ENCODE measurements at regions not wholly inside any gene's neighbourhood (a gene's known extent, or its start where the extent isn't known, plus 50 kb on each side); places are given as distances from the start of the nearest gene placed in this dataset.

- 35 to 64% methylated on average over 2 of the region's 2 CpGs for WGBS, 2 donors
- Histone ChIP-seq H3K27me3 (no peaks in the 10 kb centered on the region), H3K4me1 (no peaks in the 10 kb centered on the region), H3K4me3 (no peak overlapping the region), H3K36me3 (replicated peaks in 1 of 2; ENCODE audit: insufficient read depth in 1 of 2, low read depth in 2 of 2) (no peaks in the 10 kb centered on the region), H3K9me3 (no peaks in the 10 kb centered on the region), H3K27ac (no peak overlapping the region)
- intact Hi-C loops (cut with DNase I) = no loop called here
- TF ChIP-seq CTCF (IDR thresholded peaks at IDR 0.05) (no peak), POLR2A (IDR thresholded peaks at IDR 0.05) (no peak)
- ATAC-seq = no peak
- no peak for DNase-seq
Observed at GRCh38 chr7:9889554-9889953, 1084.1 kb upstream of the PHF14 start.

GRCh38 chr7:9890092-9890491 is 1083.6 kb upstream of the PHF14 start:
- intact Hi-C loops (cut with DNase I) = no loop called here
- Histone ChIP-seq H3K36me3 (replicated peaks in 1 of 2; ENCODE audit: insufficient read depth in 1 of 2, low read depth in 2 of 2) (no peaks in the 10 kb centered on the region), H3K27me3 (no peaks in the 10 kb centered on the region), H3K4me1 (no peaks in the 10 kb centered on the region), H3K9me3 (no peaks in the 10 kb centered on the region), H3K27ac (no peak overlapping the region), H3K4me3 (no peak overlapping the region)
- ATAC-seq = no peak
- no peak for TF ChIP-seq CTCF (IDR thresholded peaks at IDR 0.05)
- no peak for TF ChIP-seq POLR2A (IDR thresholded peaks at IDR 0.05)
- WGBS, 2 donors = 65 to 69% methylated on average over 3 of the region's 3 CpGs
- DNase-seq = no peak

- Histone ChIP-seq H3K27ac (no peak overlapping the region), H3K9me3 (no peaks in the 10 kb centered on the region), H3K4me3 (no peak overlapping the region), H3K36me3 (replicated peaks in 1 of 2; ENCODE audit: insufficient read depth in 1 of 2, low read depth in 2 of 2) (no peaks in the 10 kb centered on the region), H3K4me1 (no peaks in the 10 kb centered on the region), H3K27me3 (no peaks in the 10 kb centered on the region)
- intact Hi-C loops (cut with DNase I) = no loop called here
- TF ChIP-seq POLR2A (IDR thresholded peaks at IDR 0.05) = no peak
- no peak for TF ChIP-seq CTCF (IDR thresholded peaks at IDR 0.05)
- ATAC-seq (no peak), DNase-seq (no peak)
- 42 to 63% methylated on average over 3 of the region's 3 CpGs for WGBS, 2 donors
Observed at GRCh38 chr7:9891056-9891455, 1082.6 kb upstream of the PHF14 start.

- ATAC-seq (no peak), DNase-seq (no peak)
- WGBS, 2 donors = 38 to 48% methylated on average over 2 of the region's 2 CpGs
- Histone ChIP-seq H3K36me3 (replicated peaks in 1 of 2; ENCODE audit: insufficient read depth in 1 of 2, low read depth in 2 of 2) (no peaks in the 10 kb centered on the region), H3K27me3 (no peaks in the 10 kb centered on the region), H3K4me3 (no peak overlapping the region), H3K27ac (no peak overlapping the region), H3K4me1 (no peaks in the 10 kb centered on the region), H3K9me3 (no peaks in the 10 kb centered on the region)
- no peak for TF ChIP-seq CTCF (IDR thresholded peaks at IDR 0.05)
- no peak for TF ChIP-seq POLR2A (IDR thresholded peaks at IDR 0.05)
- intact Hi-C loops (cut with DNase I) = no loop called here
Observed at GRCh38 chr7:9900339-9900738, 1073.3 kb upstream of the PHF14 start.

- 50 to 68% methylated on average over 3 of the region's 3 CpGs for WGBS, 2 donors
- no peak overlapping the region for H3K4me3 ChIP-seq
- TF ChIP-seq CTCF (IDR thresholded peaks at IDR 0.05) = no peak
- TF ChIP-seq POLR2A (IDR thresholded peaks at IDR 0.05) = no peak
- H3K27me3 ChIP-seq = no peaks in the 10 kb centered on the region
- no peaks in the 10 kb centered on the region for H3K4me1 ChIP-seq
- DNase-seq (no peak), ATAC-seq (no peak)
- no peaks in the 10 kb centered on the region for H3K36me3 ChIP-seq (replicated peaks in 1 of 2; ENCODE audit: insufficient read depth in 1 of 2, low read depth in 2 of 2)
- H3K9me3 ChIP-seq = no peaks in the 10 kb centered on the region
- H3K27ac ChIP-seq = no peak overlapping the region
- intact Hi-C loops (cut with DNase I) = no loop called here
Observed at GRCh38 chr7:9921326-9921725, 1052.3 kb upstream of the PHF14 start.
